GM19025 (cell line): ENCODE measurements at regions not wholly inside any gene's neighbourhood (a gene's known extent, or its start where the extent isn't known, plus 50 kb on each side); places are given as distances from the start of the nearest gene placed in this dataset.
A peak's percentile ranks its signal among the peaks of the same experiment; 100 is the strongest.

Experiments
- ATAC-seq: cut with Tn5 transposase; IDR thresholded peaks from one replicate; pipeline ENCODE4 v1.9.1; 2021; ENCODE audit warnings: mild to moderate bottlenecking, low read depth, moderate library complexity; ENCODE audit not compliant: unreplicated experiment

DNA sequence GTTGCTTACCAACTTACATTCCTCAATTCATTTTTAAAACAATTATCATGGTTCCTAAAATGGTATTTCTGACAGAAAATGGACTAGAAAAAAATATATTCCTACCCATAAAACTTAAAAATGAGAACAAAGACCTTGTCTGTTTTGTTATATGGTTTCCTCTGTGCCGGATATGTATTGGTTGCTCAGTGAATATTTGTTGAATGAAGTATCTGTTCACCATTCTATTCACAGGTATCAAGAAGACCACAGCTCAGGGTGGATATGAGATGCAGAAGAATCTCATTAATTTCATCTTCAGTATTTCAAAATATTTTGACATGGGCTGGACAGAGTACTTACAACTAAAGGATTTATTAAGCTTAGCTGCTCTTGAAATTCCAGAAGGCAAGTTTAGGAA, 58.1 kb downstream of the TUSC7 start:
- no peak for ATAC-seq

DNA sequence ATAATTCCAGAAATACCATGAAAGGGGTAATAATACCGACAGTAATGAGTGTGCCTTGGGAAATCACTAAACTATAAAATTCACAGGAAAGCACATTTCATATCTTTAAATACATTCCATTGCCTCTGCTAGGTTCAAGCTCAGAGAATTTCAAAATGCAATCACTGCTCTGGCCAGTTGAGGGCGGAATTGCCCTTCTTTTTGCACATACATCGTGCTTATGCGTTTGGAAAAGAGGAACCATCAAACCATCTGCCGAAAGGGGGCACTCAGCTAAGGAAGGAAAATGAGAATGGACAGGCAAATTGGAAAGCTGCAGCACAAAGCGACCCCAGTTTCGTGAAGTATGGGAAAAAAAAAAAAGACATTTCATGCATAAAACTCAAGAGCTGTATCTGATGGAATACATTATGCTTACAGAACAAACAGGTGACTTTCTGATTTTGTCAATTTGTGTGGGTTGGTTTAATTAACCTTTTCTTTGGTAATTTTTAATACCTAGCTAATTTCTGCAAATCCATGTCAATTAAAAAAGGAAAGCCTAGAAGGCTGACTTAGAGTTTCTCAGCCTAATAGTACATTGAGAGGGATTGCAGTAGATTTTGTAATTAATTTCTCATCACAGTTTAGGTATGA, 61.4 kb downstream of the TUSC7 start:
- ATAC-seq = peak; percentile 97

DNA sequence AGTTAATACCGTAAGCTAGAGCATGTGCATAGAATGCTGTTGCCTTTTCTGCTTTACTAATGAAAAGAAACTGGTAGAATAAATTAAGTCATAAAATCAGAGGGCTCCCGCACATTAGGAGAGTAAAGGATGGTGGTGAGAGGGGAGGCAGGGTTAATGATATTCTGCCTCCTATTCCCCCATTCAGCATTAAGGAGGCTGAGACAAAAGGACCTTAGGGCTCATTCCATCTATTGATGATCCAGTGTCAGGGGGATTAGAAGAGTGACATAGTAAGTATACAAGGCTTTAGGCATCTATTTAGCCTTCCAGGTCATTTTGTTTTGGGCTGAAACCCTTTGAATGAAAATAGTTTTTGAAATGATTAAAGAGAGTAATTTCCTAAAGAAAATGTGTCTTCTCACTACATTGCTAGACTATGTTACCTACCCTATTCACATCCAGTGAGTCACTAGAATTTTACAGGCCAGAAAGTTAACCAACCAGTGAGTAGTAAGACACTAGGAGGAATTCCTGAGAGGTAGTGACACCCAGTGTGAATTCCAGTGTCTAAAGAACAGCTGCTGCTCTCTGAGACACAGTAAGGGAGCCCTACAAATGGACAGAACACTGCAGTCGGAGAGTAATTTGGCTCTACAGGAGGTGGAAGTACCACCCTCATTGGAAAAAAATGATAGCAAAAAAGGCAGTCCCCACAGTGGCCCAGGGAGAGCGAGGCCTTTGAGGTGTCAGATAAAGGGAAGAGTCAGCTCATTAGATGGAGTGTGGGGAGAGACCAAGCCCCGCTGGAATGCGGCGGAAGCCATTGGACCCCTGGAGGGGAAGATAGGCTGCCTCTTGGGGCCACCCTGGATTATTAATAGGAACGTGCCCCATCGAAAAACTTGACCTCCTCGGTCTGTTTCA, 67.6 kb downstream of the TUSC7 start:
- no peak for ATAC-seq

DNA sequence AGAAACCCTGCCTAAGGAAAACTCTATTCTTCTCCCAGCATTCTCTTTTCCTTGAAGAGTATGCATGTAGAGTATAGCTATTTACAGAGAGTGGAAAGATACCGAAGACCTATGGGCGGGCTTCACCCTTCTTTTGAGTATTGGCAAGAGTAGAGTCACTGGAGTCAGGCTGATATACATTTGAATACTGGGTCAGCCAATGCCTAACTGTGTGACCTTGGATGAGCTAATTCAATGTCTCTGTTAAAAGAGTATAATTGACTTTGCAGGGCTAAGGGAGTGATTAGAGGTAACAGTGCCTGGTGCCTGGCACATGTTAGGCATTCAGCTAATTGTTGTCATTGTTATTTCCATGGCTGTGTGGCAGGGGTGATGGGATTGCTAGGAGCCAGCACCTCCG, 75.6 kb downstream of the TUSC7 start:
- ATAC-seq = no peak

DNA sequence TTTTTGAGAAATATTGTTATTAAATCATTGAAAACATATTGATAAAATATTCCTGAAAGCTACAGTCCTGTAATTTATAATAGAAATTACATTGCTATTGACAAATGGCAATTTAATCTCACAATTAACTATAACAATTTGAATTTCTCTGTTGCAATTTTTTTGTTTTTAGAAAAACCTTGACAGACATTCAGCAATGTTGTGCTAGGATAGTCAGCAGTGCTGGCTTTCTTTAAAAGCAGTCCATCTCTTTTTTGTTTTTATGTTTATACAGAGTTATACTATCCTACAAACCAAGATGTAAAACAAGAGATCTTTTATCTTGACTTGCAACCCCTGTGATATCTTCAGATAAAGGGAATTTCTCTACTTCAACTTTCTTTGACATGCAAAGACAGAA, 93.1 kb downstream of the TUSC7 start:
- no peak for ATAC-seq

DNA sequence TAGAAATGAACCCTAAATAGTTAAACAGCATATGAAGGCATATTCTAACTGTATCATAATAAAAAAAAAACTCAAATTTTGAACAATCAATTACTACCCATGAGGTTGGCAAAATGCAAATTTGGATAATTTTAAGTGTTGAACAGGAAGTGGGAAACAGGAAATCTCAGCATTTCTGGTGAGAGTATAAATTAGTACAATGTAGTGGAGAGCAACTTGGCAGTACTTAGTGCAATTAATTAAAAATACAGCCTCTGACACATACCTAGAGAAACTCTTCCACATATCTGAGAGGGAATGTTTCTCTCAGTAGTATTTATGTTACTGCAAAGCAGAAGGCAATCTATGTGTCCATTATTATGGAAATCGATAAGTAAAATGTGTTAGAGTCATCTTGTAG, 96.8 kb downstream of the TUSC7 start:
- no peak for ATAC-seq

DNA sequence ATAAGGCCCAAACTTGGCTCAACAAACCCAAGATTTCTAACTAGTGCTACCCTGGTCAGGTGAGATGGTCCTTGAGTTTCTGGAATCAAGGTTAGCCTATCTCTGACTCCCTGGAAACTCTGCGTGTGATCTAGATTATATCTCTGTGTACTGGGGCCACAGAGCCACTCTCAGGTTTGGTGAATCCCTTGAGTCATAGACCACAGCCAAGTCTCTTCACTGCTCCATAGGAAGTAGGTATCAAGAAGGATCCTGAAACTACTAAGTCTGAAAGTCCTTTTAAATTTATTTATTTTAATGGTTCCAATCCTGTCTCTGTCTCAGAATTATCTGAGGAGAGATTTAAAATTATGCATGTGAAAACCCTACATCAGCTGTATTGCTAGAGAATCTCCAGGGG, 99.1 kb downstream of the TUSC7 start:
- ATAC-seq = no peak

DNA sequence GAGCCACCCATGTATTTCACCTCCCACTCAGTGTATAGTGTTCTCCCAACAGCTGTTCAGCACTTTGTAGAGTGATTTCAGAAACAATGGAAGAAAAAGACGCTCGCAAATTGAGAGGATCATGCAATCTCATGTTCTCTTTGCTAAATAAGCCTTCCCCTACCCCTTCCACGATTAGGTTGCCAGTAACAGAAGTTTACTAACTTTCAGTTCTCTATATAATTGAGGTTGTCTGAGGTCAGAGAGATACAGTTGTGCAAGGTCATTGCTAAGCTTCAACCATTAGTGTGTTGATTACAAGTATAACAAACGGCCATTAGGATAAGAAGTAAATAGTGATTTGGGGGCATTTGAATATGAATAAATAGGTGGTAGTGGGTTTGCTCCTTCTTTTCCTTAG, 99.6 kb downstream of the TUSC7 start:
- no peak for ATAC-seq

DNA sequence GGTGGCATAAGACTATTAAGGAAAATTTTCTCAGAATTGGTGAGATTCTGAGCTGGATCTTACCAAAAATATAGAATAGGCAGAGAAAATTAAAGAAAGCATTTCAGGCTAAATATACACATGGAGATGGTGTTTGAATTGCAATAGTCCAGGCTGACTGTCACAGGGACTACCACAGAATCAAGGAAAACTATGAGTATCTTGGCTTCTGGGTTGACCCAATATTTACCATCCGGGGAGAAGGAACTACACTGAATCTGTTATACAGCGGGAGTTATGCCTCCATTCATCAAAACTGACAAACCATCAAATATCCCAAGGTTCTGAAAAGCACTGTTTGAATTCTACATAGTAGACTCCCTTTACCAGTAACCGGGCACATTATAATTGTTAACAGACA, 102.2 kb downstream of the TUSC7 start:
- ATAC-seq = no peak

DNA sequence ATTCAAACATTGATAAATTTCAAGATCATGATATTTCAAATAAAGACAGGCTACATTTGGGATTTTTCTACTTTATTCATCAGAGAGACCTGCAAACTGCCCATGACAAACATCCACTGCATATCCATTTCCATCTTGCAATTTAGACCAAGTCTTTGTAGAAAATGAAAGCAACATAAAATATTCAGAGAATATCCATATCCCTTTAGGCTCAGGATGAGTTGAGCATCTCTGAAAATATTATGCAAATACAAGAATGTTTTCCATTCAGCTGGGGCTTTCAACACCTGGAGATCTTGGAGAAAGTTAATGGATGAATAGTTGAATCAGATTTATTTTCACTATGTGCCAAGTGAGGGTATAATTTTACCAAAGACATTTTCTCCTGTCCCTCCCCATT, 103.4 kb downstream of the TUSC7 start:
- no peak for ATAC-seq

DNA sequence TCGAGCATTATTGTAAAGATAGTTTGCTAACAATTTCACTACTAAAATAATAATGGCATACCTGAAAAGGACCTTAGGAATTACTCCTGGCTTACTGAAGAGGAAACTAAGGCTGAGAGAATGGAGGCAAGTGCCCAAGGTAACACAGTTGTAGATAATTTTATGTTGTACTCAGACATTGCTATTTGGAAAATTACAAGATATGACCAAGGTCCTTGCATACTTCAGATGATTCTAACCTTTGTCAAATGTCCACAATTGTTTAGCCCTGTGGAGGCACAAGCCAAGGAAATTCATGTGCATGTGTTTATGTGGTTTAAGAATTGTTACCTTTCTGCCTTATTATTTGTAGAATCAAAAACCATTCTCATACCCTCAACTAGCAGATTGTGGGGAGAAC, 105.7 kb downstream of the TUSC7 start:
- ATAC-seq = no peak

DNA sequence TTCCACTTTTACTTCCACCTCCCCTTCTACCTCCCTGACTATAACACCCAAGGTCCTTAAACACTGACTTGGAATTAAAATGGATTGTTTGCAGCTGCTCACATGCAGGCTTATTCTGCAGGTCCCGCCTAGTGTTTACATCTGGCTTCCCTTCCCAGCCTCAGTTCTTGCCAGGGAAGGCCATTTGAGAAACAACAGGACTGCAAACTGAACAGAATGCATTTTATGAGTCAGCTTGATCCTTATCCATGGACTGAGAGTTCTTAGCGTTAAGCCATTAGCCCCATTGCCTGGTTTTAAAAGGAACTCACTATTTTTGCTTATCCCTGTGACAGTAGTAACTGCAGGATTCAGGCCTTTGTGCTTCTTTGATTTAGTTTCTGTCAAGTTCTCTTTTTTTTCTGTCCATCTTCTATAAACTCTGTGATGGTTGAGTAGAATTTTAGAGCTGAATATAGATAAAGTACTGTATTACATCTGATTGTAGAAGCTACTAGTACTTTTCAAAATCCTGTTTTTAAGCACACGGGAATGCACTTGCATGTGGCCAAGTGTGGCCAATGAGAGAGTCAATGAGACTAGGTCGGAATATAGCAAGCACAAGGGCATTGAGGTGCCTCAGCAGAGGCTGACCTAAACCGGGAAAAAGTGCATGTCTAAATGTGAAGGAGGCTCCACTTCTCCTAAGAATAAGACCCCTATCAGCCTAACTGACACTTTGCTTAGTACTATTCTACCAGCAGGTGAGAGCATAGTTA, 106.4 kb downstream of the TUSC7 start:
- no peak for ATAC-seq

DNA sequence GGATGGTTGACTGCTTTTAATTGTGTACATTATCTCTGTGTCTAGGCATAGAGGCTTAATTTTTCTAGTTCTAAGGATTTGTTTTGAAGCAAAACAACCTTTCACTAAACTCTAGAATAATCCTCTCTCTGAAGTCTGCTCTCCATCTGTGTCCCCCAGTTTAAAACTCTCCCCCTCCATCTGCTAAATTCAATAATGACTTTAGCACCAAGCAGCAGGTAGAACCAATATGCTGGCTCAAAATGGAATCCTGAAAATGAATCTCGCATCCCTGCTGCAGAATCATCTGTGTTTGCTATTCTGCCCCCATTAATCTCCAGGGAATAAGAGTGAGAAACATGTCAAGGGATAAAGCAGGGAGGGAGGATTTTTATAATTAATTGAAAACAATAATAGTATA, 111.8 kb downstream of the TUSC7 start:
- no peak for ATAC-seq

DNA sequence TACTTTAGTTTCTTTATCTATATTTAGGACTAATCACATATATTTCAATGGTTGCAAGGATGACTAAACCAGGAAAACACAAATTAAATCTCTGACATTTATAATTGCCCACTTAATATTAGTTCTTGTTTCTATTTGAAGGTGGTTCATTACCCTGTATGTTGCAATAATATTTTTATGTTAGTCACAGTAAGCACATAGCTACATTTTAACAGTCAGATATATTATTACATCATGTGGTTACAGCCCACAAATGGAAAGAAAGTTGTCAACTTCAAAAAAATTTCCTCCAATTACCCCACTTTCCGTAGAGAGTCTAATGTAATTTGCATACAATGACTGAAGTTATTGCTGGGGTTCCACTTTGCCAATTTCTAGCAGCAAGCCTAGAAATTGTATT, 114.6 kb downstream of the TUSC7 start:
- ATAC-seq = no peak

DNA sequence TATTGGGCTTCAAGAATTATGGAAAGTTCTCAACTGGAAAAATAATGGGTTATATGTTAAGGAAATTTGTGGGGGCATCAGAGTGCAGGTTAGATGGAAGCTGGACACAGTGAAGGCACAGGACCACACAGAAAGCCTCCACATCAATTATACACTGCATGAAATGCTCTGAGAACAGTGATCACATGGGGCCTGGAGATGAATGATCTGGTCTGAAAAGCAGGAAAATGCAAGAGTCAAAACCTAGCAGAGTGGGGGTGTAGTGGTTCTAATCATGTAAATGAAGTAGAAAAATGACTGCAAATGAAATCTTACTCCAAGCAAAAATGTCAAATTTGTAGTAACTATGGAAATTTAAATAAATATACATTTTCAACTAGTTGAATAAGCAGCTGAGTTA, 123.6 kb downstream of the TUSC7 start:
- ATAC-seq = no peak

DNA sequence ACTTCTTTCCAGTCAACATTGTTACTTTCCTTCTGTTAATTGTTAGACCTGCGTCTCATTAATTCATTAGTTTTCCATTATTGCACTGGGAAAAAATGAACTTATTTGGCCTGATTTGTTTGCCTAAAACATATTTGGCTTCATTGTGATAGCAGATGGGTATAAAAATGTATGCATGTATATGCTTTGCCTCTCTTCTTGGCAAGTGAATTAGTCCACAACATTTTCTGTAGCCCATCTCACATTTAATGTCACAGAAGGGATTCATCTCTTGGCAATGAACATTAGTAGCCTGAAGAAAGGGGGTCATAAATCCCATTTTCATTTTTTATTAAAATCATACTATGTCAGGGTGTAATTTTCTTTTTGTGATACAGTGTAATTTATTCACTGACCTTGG, 125.2 kb downstream of the TUSC7 start:
- no peak for ATAC-seq

DNA sequence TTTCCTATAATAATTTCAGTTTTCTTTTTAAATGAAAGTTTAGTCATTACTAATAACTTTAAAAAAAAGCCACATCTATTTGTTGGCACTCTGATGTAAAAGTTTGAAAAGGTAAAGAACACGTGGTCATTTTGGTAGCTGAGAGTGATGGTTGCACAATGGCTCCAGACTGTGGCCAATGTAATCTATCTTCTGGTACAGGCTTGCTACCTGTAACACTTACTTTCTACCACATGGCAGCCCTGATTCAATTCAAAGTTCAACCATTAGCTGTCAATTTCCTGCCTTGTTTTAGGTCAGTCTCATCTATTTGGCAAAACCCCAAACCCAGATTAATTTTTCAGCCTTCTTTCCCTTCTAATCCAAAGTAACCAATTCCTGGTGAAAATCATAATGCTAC, 126.1 kb downstream of the TUSC7 start:
- no peak for ATAC-seq

DNA sequence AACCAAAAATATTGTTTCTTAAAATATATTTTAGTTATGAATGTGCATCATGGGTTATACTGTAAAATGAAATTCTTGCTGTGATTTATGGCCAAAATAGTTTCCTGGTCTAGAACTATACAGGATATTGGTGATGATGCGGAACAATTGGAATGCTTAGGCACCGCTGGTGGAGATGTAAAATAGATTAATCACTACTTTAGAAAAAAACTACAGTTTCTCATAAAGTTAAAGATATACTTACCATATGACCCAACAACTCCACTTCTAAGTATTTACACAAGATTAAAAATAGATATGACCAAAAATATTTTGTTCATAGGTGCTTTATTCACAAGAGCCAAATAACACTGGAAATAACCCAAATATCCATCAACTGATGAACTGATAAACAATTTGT, 126.7 kb downstream of the TUSC7 start:
- no peak for ATAC-seq

DNA sequence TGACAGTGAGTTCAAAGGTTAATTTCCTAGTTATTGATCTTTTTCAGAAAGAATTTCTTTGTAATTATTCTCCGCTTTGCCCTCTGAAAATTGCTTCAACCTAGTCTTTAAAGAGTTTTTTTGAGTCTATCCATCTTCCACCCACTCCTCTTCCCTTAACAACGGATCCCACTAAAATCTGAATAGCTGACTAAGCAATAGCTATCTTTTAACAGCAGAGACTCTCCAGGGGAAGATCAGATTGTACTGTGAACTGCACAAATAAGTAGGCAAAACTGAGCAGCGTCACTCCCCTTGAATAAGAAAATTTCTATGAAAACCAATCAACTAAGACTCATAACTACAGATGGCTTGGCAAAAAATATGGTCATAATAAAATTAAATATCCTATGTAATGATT, 127.9 kb downstream of the TUSC7 start:
- no peak for ATAC-seq

DNA sequence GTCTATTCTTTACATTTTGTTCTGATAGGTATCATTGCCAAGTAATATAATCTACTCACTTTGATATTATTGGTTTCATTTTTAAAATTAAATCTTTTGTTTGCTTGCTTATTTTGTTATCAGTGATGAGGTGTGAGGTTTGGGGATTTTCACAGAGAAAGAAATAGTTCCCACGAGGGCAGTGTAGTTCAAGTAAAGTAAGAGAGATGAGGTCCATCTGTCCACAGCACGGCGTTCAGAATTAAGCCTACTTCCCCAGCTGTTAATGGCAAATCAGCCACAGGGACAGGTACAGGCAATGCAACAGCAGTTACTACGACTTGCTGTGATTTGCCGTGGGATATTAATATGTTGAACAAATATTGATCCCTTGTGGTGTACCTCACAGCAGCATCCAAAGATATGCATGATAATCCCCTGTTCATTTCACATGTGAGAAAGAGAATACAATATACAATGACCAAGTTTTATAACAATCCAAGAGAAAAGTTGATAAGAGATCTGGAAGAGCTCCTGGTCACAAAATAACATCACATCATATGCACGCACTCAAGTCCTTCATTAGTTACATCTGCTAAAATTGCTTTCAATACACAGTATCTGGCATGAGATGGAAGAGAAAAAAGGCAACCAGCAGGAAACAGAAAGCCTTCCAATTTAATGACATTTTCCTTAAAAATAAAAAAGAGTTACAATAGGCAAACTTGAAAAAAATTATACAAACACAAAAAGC, 131.6 kb downstream of the TUSC7 start:
- no peak for ATAC-seq
